BJ (cell line): ENCODE measurements at regions not wholly inside any gene's neighbourhood (a gene's known extent, or its start where the extent isn't known, plus 50 kb on each side); places are given as distances from the start of the nearest gene placed in this dataset.

Experiments used
- CTCF ChIA-PET: fragments of 350-600 bp; formaldehyde crosslinking; extraction: SDS; loops from one replicate; lab custom pipeline; 2021; ENCODE audit warnings: antibody characterized with exemption, inconsistent platforms; lab: Yijun Ruan, JAX
- POLR2A ChIA-PET: fragments of 300-600 bp; sonication (Branson Sonifier 250); formaldehyde crosslinking; extraction: SDS; loops from one replicate; lab custom pipeline; 2021; ENCODE audit warnings: antibody characterized with exemption; lab: Charles Lee
- DNase-seq: peaks from one replicate; pipeline ENCODE4 v3.0.0-alpha.2; 2011; ENCODE audit warnings: low read depth
- H3K27me3 ChIP-seq: 2 replicates; pipeline ENCODE4 v1.6.0; 2011; ENCODE audit warnings: low read length; ENCODE audit not compliant: control insufficient read depth, insufficient read depth
- H3K36me3 ChIP-seq: 2 replicates; pipeline ENCODE4 v1.5.1; 2011; ENCODE audit warnings: low read length; ENCODE audit not compliant: control insufficient read depth, insufficient read depth
- H3K4me3 ChIP-seq: 2 replicates; pipeline ENCODE4 v1.5.1; 2011; ENCODE audit warnings: low read depth, mild to moderate bottlenecking, control low read depth, low read length
- CTCF ChIP-seq: IDR thresholded peaks from 2 replicates; pipeline ENCODE4 v1.5.1; 2011; ENCODE audit warnings: low read depth, mild to moderate bottlenecking, control low read depth, inconsistent platforms, low read length, moderate library complexity; ENCODE audit not compliant: insufficient read depth

- ChIA-PET POLR2A (no interaction called here), CTCF (no interaction called here)
- H3K4me3 ChIP-seq = no peak overlapping the region
- no peaks in the 10 kb centered on the region for H3K36me3 ChIP-seq
- no peak for TF ChIP-seq CTCF
- DNase-seq = no peak
- H3K27me3 ChIP-seq = no peaks in the 10 kb centered on the region
Observed at GRCh38 chr7:19872094-19872493, 98.7 kb upstream of the TMEM196 start.

GRCh38 chr7:19871102-19871501 is 97.7 kb upstream of the TMEM196 start:
- POLR2A ChIA-PET = no interaction called here
- TF ChIP-seq CTCF = no peak
- H3K36me3 ChIP-seq = no peaks in the 10 kb centered on the region
- DNase-seq = no peak
- H3K27me3 ChIP-seq = no peaks in the 10 kb centered on the region
- H3K4me3 ChIP-seq = no peak overlapping the region
- CTCF ChIA-PET = no interaction called here

GRCh38 chr7:19869979-19870378 is 96.6 kb upstream of the TMEM196 start:
- ChIA-PET POLR2A (no interaction called here), CTCF (interaction anchor here (0.6 to 1.1 kb wide), 2 partner anchors 10 to 15 kb away, joined by 3 read pairs; no protein-coding TSS in a partner anchor)
- no peak for TF ChIP-seq CTCF
- Histone ChIP-seq H3K4me3 (no peak overlapping the region), H3K27me3 (no peaks in the 10 kb centered on the region), H3K36me3 (no peaks in the 10 kb centered on the region)
- no peak for DNase-seq

- Histone ChIP-seq H3K27me3 (no peaks in the 10 kb centered on the region), H3K36me3 (no peaks in the 10 kb centered on the region), H3K4me3 (no peak overlapping the region)
- DNase-seq = no peak
- ChIA-PET POLR2A (no interaction called here), CTCF (no interaction called here)
- TF ChIP-seq CTCF = no peak
Observed at GRCh38 chr7:19853261-19853832, 79.9 kb upstream of the TMEM196 start.

- CTCF ChIA-PET = no interaction called here
- Histone ChIP-seq H3K36me3 (no peaks in the 10 kb centered on the region), H3K27me3 (no peaks in the 10 kb centered on the region), H3K4me3 (no peak overlapping the region)
- TF ChIP-seq CTCF = no peak
- POLR2A ChIA-PET = no interaction called here
- DNase-seq = no peak
Observed at GRCh38 chr7:19852192-19852591, 78.8 kb upstream of the TMEM196 start.
